ENCODE measurements at regions not wholly inside any gene's neighbourhood (a gene's known extent, or its start where the extent isn't known, plus 50 kb on each side); places are given as distances from the start of the nearest gene placed in this dataset.

- H3K27me3 ChIP-seq (replicated peaks; ENCODE audit: insufficient read depth), result no peaks in the 10 kb centered on the region
- no peak overlapping the region for H3K27ac ChIP-seq
- H3K4me3 ChIP-seq, result no peak overlapping the region
- H3K9ac ChIP-seq, result no peak overlapping the region
- H3K9me2 ChIP-seq (ENCODE audit: insufficient read depth), result no peaks in the 10 kb centered on the region
- no peaks in the 10 kb centered on the region for H3F3A ChIP-seq (ENCODE audit: insufficient read depth)
- H3K4me1 ChIP-seq (ENCODE audit: insufficient read depth), result peaks cover 4% of the 10 kb centered on the region; the same call in 1 of the 2 replicates
- 2 to 7% methylated on average over 3 of the region's 3 CpGs for WGBS, 2 experiments (ENCODE audit: low coverage in 1 of 2, low lambda C conversion rate in 2 of 2, missing lambda C conversion rate in 2 of 2)
- H3K79me2 ChIP-seq (ENCODE audit: insufficient read depth), result no peaks in the 10 kb centered on the region
- peak; percentile 78 for DNase-seq
- in situ Hi-C loops (cut with MboI), result loop anchor here (10.0 kb wide), 1 partner anchor 329 kb away; the partner anchor contains the start of gene HLX
- TF ChIP-seq EZH2 (IDR thresholded peaks at IDR 0.05; ENCODE audit: insufficient read depth, poor library complexity, severe bottlenecking) (no peak), EZH2phosphoT487 (IDR thresholded peaks at IDR 0.05; ENCODE audit: insufficient read depth, low read depth) (no peak)
- no peak overlapping the region for H3K4me2 ChIP-seq (ENCODE audit: unreplicated experiment)
- no peaks in the 10 kb centered on the region for H4K20me1 ChIP-seq (ENCODE audit: insufficient read depth)
- H3K9me3 ChIP-seq (ENCODE audit: low read depth), result no peaks in the 10 kb centered on the region
- no peaks in the 10 kb centered on the region for H3K36me3 ChIP-seq (ENCODE audit: low read depth)
- H2AFZ ChIP-seq, result peak overlapping the region; percentile 24; the same call in 1 of the 2 replicates
Observed at GRCh38 chr1:221203224-221204054, 324.2 kb downstream of the HLX start.

GRCh38 chr1:221204055-221204833 lies 325.0 kb downstream of the HLX start:
- H3K79me2 ChIP-seq (ENCODE audit: insufficient read depth), result no peaks in the 10 kb centered on the region
- no peaks in the 10 kb centered on the region for H3K27me3 ChIP-seq (replicated peaks; ENCODE audit: insufficient read depth)
- no peak for DNase-seq
- H3K27ac ChIP-seq, result no peak overlapping the region
- no peak overlapping the region for H3K4me2 ChIP-seq (ENCODE audit: unreplicated experiment)
- peaks cover 4% of the 10 kb centered on the region; the same call in 1 of the 2 replicates for H3K4me1 ChIP-seq (ENCODE audit: insufficient read depth)
- in situ Hi-C loops (cut with MboI), result loop anchor here (10.0 kb wide), 1 partner anchor 329 kb away; the partner anchor contains the start of gene HLX
- TF ChIP-seq EZH2 (IDR thresholded peaks at IDR 0.05; ENCODE audit: insufficient read depth, poor library complexity, severe bottlenecking) (no peak), EZH2phosphoT487 (IDR thresholded peaks at IDR 0.05; ENCODE audit: insufficient read depth, low read depth) (no peak)
- H3K9ac ChIP-seq, result no peak overlapping the region
- no peak overlapping the region for H3K4me3 ChIP-seq
- H4K20me1 ChIP-seq (ENCODE audit: insufficient read depth), result no peaks in the 10 kb centered on the region
- no peaks in the 10 kb centered on the region for H3F3A ChIP-seq (ENCODE audit: insufficient read depth)
- no peaks in the 10 kb centered on the region for H3K36me3 ChIP-seq (ENCODE audit: low read depth)
- no peaks in the 10 kb centered on the region for H3K9me2 ChIP-seq (ENCODE audit: insufficient read depth)
- H2AFZ ChIP-seq, result peak overlapping the region; percentile 24; the same call in 1 of the 2 replicates
- 57 to 58% methylated on average over 3 of the region's 3 CpGs for WGBS, 2 experiments (ENCODE audit: low coverage in 1 of 2, low lambda C conversion rate in 2 of 2, missing lambda C conversion rate in 2 of 2)
- H3K9me3 ChIP-seq (ENCODE audit: low read depth), result no peaks in the 10 kb centered on the region

GRCh38 chr1:221206076-221206475 lies 326.8 kb downstream of the HLX start:
- TF ChIP-seq EZH2phosphoT487 (IDR thresholded peaks at IDR 0.05; ENCODE audit: insufficient read depth, low read depth), result no peak
- Histone ChIP-seq H3K79me2 (ENCODE audit: insufficient read depth) (no peaks in the 10 kb centered on the region), H3K36me3 (ENCODE audit: low read depth) (no peaks in the 10 kb centered on the region), H3K9ac (no peak overlapping the region), H3K9me2 (ENCODE audit: insufficient read depth) (no peaks in the 10 kb centered on the region), H3K4me1 (ENCODE audit: insufficient read depth) (peaks cover 4% of the 10 kb centered on the region; the same call in 1 of the 2 replicates), H3K27ac (no peak overlapping the region), H3F3A (ENCODE audit: insufficient read depth) (no peaks in the 10 kb centered on the region), H3K9me3 (ENCODE audit: low read depth) (no peaks in the 10 kb centered on the region), H3K27me3 (replicated peaks; ENCODE audit: insufficient read depth) (no peaks in the 10 kb centered on the region), H3K4me3 (no peak overlapping the region), H4K20me1 (ENCODE audit: insufficient read depth) (no peaks in the 10 kb centered on the region), H3K4me2 (ENCODE audit: unreplicated experiment) (no peak overlapping the region), H2AFZ (no peak overlapping the region)
- in situ Hi-C loops (cut with MboI), result loop anchor here (10.0 kb wide), 1 partner anchor 331 kb away; the partner anchor contains the start of gene HLX
- WGBS, 2 experiments (ENCODE audit: low coverage in 1 of 2, low lambda C conversion rate in 2 of 2, missing lambda C conversion rate in 2 of 2), result 54 to 61% methylated on average over 1 of the region's 1 CpG
- DNase-seq, result peak; percentile 23

GRCh38 chr1:221212926-221213325 lies 333.7 kb downstream of the HLX start:
- no peak overlapping the region for H3K4me3 ChIP-seq
- DNase-seq, result no peak
- H3K27me3 ChIP-seq (replicated peaks; ENCODE audit: insufficient read depth), result no peaks in the 10 kb centered on the region
- H3K79me2 ChIP-seq (ENCODE audit: insufficient read depth), result no peaks in the 10 kb centered on the region
- no peak overlapping the region for H3K9ac ChIP-seq
- H3K9me2 ChIP-seq (ENCODE audit: insufficient read depth), result no peaks in the 10 kb centered on the region
- H3F3A ChIP-seq (ENCODE audit: insufficient read depth), result no peaks in the 10 kb centered on the region
- no peaks in the 10 kb centered on the region for H3K36me3 ChIP-seq (ENCODE audit: low read depth)
- H3K9me3 ChIP-seq (ENCODE audit: low read depth), result no peaks in the 10 kb centered on the region
- H4K20me1 ChIP-seq (ENCODE audit: insufficient read depth), result no peaks in the 10 kb centered on the region
- TF ChIP-seq EZH2 (IDR thresholded peaks at IDR 0.05; ENCODE audit: insufficient read depth, poor library complexity, severe bottlenecking), result no peak
- TF ChIP-seq EZH2phosphoT487 (IDR thresholded peaks at IDR 0.05; ENCODE audit: insufficient read depth, low read depth), result no peak
- H2AFZ ChIP-seq, result no peak overlapping the region
- peaks cover 11% of the 10 kb centered on the region for H3K4me1 ChIP-seq (ENCODE audit: insufficient read depth)
- in situ Hi-C loops (cut with MboI), result no loop called here
- H3K4me2 ChIP-seq (ENCODE audit: unreplicated experiment), result no peak overlapping the region
- no peak overlapping the region for H3K27ac ChIP-seq
- 79 to 87% methylated on average over 5 of the region's 5 CpGs for WGBS, 2 experiments (ENCODE audit: low coverage in 1 of 2, low lambda C conversion rate in 2 of 2, missing lambda C conversion rate in 2 of 2)
